ENCODE measurements at regions not wholly inside any gene's neighbourhood (a gene's known extent, or its start where the extent isn't known, plus 50 kb on each side); places are given as distances from the start of the nearest gene placed in this dataset.
"Not testable (repeated sequence)": the region's sequence is repeated elsewhere in the genome, so short reads cannot be mapped to it uniquely, and the experiment has no call there.

GRCh38 chr2:16973586-16974286 is 308.1 kb upstream of the CYRIA start:
- Histone ChIP-seq H3K14ac (ENCODE audit: low read length in 2 of 2) (no peak overlapping the region), H3K4ac (ENCODE audit: low read depth in 1 of 2, low read length in 2 of 2) (no peak overlapping the region), H4K91ac (ENCODE audit: low read length) (no peak overlapping the region), H2AFZ (ENCODE audit: low read depth, low read length) (no peak overlapping the region), H3K9ac (ENCODE audit: low read length) (no peak overlapping the region), H3K9me3 (ENCODE audit: control insufficient read depth, low read length) (no peaks in the 10 kb centered on the region), H2BK120ac (ENCODE audit: low read depth, low read length) (no peak overlapping the region), H3K27ac (ENCODE audit: low read length, poor library complexity, severe bottlenecking) (no peak overlapping the region), H3K36me3 (ENCODE audit: control insufficient read depth in 1 of 2, insufficient read depth in 2 of 2, low read depth in 1 of 2, low read length in 2 of 2) (no peaks in the 10 kb centered on the region), H3K23ac (ENCODE audit: low read length in 2 of 2) (no peak overlapping the region), H2BK5ac (ENCODE audit: low read depth, low read length, poor library complexity, severe bottlenecking) (no peak overlapping the region), H3K27me3 (ENCODE audit: control insufficient read depth in 1 of 2, insufficient read depth in 1 of 2, low read length in 2 of 2) (no peaks in the 10 kb centered on the region), H3K4me2 (ENCODE audit: low read length, poor library complexity, severe bottlenecking) (no peak overlapping the region), H2AK5ac (ENCODE audit: low read length, severe bottlenecking) (no peak overlapping the region), H4K8ac (ENCODE audit: low read length) (no peak overlapping the region), H3K79me1 (replicated peaks; ENCODE audit: low read length, poor library complexity, severe bottlenecking) (no peaks in the 10 kb centered on the region), H2BK15ac (ENCODE audit: low read depth, poor library complexity, severe bottlenecking) (no peak overlapping the region), H3K4me1 (ENCODE audit: control insufficient read depth, insufficient read depth, low read depth, low read length) (no peaks in the 10 kb centered on the region), H3K18ac (ENCODE audit: low read depth in 1 of 2, low read length in 2 of 2) (no peak overlapping the region), H3K4me3 (ENCODE audit: insufficient read depth in 1 of 2, low read depth in 1 of 2, low read length in 2 of 2) (no peak overlapping the region), H2BK12ac (ENCODE audit: low read length in 2 of 2) (no peak overlapping the region)
- peak; percentile 8 for DNase-seq
- no CpG with 5 or more reads among the region's 2 CpGs for WGBS

- Histone ChIP-seq H3K9ac (ENCODE audit: low read length) (no peak overlapping the region), H3K23ac (ENCODE audit: low read length in 2 of 2) (no peak overlapping the region), H3K4me1 (ENCODE audit: control insufficient read depth, insufficient read depth, low read depth, low read length) (no peaks in the 10 kb centered on the region), H3K36me3 (ENCODE audit: control insufficient read depth in 1 of 2, insufficient read depth in 2 of 2, low read depth in 1 of 2, low read length in 2 of 2) (no peaks in the 10 kb centered on the region), H3K14ac (ENCODE audit: low read length in 2 of 2) (no peak overlapping the region), H2BK12ac (ENCODE audit: low read length in 2 of 2) (no peak overlapping the region), H4K91ac (ENCODE audit: low read length) (no peak overlapping the region), H2AK5ac (ENCODE audit: low read length, severe bottlenecking) (no peak overlapping the region), H3K9me3 (ENCODE audit: control insufficient read depth, low read length) (no peaks in the 10 kb centered on the region), H3K27ac (ENCODE audit: low read length, poor library complexity, severe bottlenecking) (no peak overlapping the region), H4K8ac (ENCODE audit: low read length) (no peak overlapping the region), H3K4me3 (ENCODE audit: insufficient read depth in 1 of 2, low read depth in 1 of 2, low read length in 2 of 2) (no peak overlapping the region), H3K79me1 (replicated peaks; ENCODE audit: low read length, poor library complexity, severe bottlenecking) (no peaks in the 10 kb centered on the region), H3K27me3 (ENCODE audit: control insufficient read depth in 1 of 2, insufficient read depth in 1 of 2, low read length in 2 of 2) (no peaks in the 10 kb centered on the region), H2BK120ac (ENCODE audit: low read depth, low read length) (no peak overlapping the region), H3K4me2 (ENCODE audit: low read length, poor library complexity, severe bottlenecking) (no peak overlapping the region), H2BK15ac (ENCODE audit: low read depth, poor library complexity, severe bottlenecking) (no peak overlapping the region), H2AFZ (ENCODE audit: low read depth, low read length) (no peak overlapping the region), H3K18ac (ENCODE audit: low read depth in 1 of 2, low read length in 2 of 2) (no peak overlapping the region), H3K4ac (ENCODE audit: low read depth in 1 of 2, low read length in 2 of 2) (no peak overlapping the region), H2BK5ac (ENCODE audit: low read depth, low read length, poor library complexity, severe bottlenecking) (no peak overlapping the region)
- no peak for DNase-seq
- WGBS = 82% methylated on average over 1 of the region's 1 CpG
Observed at GRCh38 chr2:16972276-16972675, 306.6 kb upstream of the CYRIA start.

- no peak overlapping the region for H4K91ac ChIP-seq (ENCODE audit: low read length)
- no peak overlapping the region for H3K4me3 ChIP-seq (ENCODE audit: insufficient read depth in 1 of 2, low read depth in 1 of 2, low read length in 2 of 2)
- no peak overlapping the region for H3K9ac ChIP-seq (ENCODE audit: low read length)
- no peak overlapping the region for H2BK5ac ChIP-seq (ENCODE audit: low read depth, low read length, poor library complexity, severe bottlenecking)
- no peaks in the 10 kb centered on the region for H3K9me3 ChIP-seq (ENCODE audit: control insufficient read depth, low read length)
- H3K4me1 ChIP-seq (ENCODE audit: control insufficient read depth, insufficient read depth, low read depth, low read length) = no peaks in the 10 kb centered on the region
- H3K23ac ChIP-seq (ENCODE audit: low read length in 2 of 2) = no peak overlapping the region
- no peak overlapping the region for H2AK5ac ChIP-seq (ENCODE audit: low read length, severe bottlenecking)
- no peak overlapping the region for H3K4ac ChIP-seq (ENCODE audit: low read depth in 1 of 2, low read length in 2 of 2)
- no peaks in the 10 kb centered on the region for H3K36me3 ChIP-seq (ENCODE audit: control insufficient read depth in 1 of 2, insufficient read depth in 2 of 2, low read depth in 1 of 2, low read length in 2 of 2)
- no peak for DNase-seq
- no peak overlapping the region for H3K27ac ChIP-seq (ENCODE audit: low read length, poor library complexity, severe bottlenecking)
- H2AFZ ChIP-seq (ENCODE audit: low read depth, low read length) = no peak overlapping the region
- no peak overlapping the region for H3K14ac ChIP-seq (ENCODE audit: low read length in 2 of 2)
- H2BK12ac ChIP-seq (ENCODE audit: low read length in 2 of 2) = no peak overlapping the region
- no peak overlapping the region for H3K4me2 ChIP-seq (ENCODE audit: low read length, poor library complexity, severe bottlenecking)
- H4K8ac ChIP-seq (ENCODE audit: low read length) = no peak overlapping the region
- no peaks in the 10 kb centered on the region for H3K79me1 ChIP-seq (replicated peaks; ENCODE audit: low read length, poor library complexity, severe bottlenecking)
- WGBS = 89% methylated on average over 4 of the region's 4 CpGs
- no peak overlapping the region for H2BK120ac ChIP-seq (ENCODE audit: low read depth, low read length)
- H3K27me3 ChIP-seq (ENCODE audit: control insufficient read depth in 1 of 2, insufficient read depth in 1 of 2, low read length in 2 of 2) = no peaks in the 10 kb centered on the region
- no peak overlapping the region for H3K18ac ChIP-seq (ENCODE audit: low read depth in 1 of 2, low read length in 2 of 2)
- no peak overlapping the region for H2BK15ac ChIP-seq (ENCODE audit: low read depth, poor library complexity, severe bottlenecking)
Observed at GRCh38 chr2:16971722-16972234, 306.1 kb upstream of the CYRIA start.

- not testable (repeated sequence) for H4K91ac ChIP-seq (ENCODE audit: low read length); H2AFZ ChIP-seq (ENCODE audit: low read depth, low read length); H3K27ac ChIP-seq (ENCODE audit: low read length, poor library complexity, severe bottlenecking); H2BK5ac ChIP-seq (ENCODE audit: low read depth, low read length, poor library complexity, severe bottlenecking); H3K14ac ChIP-seq (ENCODE audit: low read length in 2 of 2); DNase-seq; H3K4me3 ChIP-seq (ENCODE audit: insufficient read depth in 1 of 2, low read depth in 1 of 2, low read length in 2 of 2); H3K23ac ChIP-seq (ENCODE audit: low read length in 2 of 2); H2BK15ac ChIP-seq (ENCODE audit: low read depth, poor library complexity, severe bottlenecking); H3K27me3 ChIP-seq (ENCODE audit: control insufficient read depth in 1 of 2, insufficient read depth in 1 of 2, low read length in 2 of 2); H3K4me1 ChIP-seq (ENCODE audit: control insufficient read depth, insufficient read depth, low read depth, low read length); H3K79me1 ChIP-seq (replicated peaks; ENCODE audit: low read length, poor library complexity, severe bottlenecking); H3K18ac ChIP-seq (ENCODE audit: low read depth in 1 of 2, low read length in 2 of 2); H2AK5ac ChIP-seq (ENCODE audit: low read length, severe bottlenecking); H3K4me2 ChIP-seq (ENCODE audit: low read length, poor library complexity, severe bottlenecking); H2BK12ac ChIP-seq (ENCODE audit: low read length in 2 of 2); H3K4ac ChIP-seq (ENCODE audit: low read depth in 1 of 2, low read length in 2 of 2); H3K9ac ChIP-seq (ENCODE audit: low read length); H3K9me3 ChIP-seq (ENCODE audit: control insufficient read depth, low read length); H3K36me3 ChIP-seq (ENCODE audit: control insufficient read depth in 1 of 2, insufficient read depth in 2 of 2, low read depth in 1 of 2, low read length in 2 of 2); H4K8ac ChIP-seq (ENCODE audit: low read length); H2BK120ac ChIP-seq (ENCODE audit: low read depth, low read length)
- 79% methylated on average over 2 of the region's 3 CpGs for WGBS
Observed at GRCh38 chr2:16970948-16971347, 305.3 kb upstream of the CYRIA start.

Measured in mesenchymal stem cell (in vitro differentiated cells and primary cell).